Muscle layer of duodenum (tissue), 2 donors: ENCODE measurements at regions not wholly inside any gene's neighbourhood (a gene's known extent, or its start where the extent isn't known, plus 50 kb on each side); places are given as distances from the start of the nearest gene placed in this dataset.

Experiments
- H3K27ac ChIP-seq: one replicate; pipeline ENCODE4 v1.7.0; 2013; ENCODE audit warnings: mild to moderate bottlenecking, low read length
- H3K27me3 ChIP-seq: one replicate; pipeline ENCODE4 v1.7.0; 2013; ENCODE audit warnings: low read depth, mild to moderate bottlenecking, control low read depth, low read length
- H3K36me3 ChIP-seq, 2 donors: one replicate each; pipeline ENCODE4 v1.7.0; 2013; ENCODE audit warnings: low read length in 2 of 2, control low read depth in 1 of 2, mild to moderate bottlenecking in 1 of 2; ENCODE audit not compliant: insufficient read depth in 2 of 2, control insufficient read depth in 1 of 2
- H3K4me1 ChIP-seq, 2 donors: one replicate each; pipeline ENCODE4 v1.7.0; 2013; ENCODE audit warnings: low read length in 2 of 2, mild to moderate bottlenecking in 2 of 2, control low read depth in 1 of 2, moderate library complexity in 1 of 2; ENCODE audit not compliant: insufficient read depth in 2 of 2, control insufficient read depth in 1 of 2
- H3K4me3 ChIP-seq, 2 donors: one replicate each; pipeline ENCODE4 v1.7.0; 2013; ENCODE audit warnings: low read length in 2 of 2, low read depth in 1 of 2, mild to moderate bottlenecking in 1 of 2
- H3K9me3 ChIP-seq, 2 donors: one replicate each; pipeline ENCODE4 v1.7.0; 2013; ENCODE audit warnings: low read length in 2 of 2, control low read depth in 1 of 2, mild to moderate bottlenecking in 1 of 2; ENCODE audit not compliant: control insufficient read depth in 1 of 2
- donor health status: healthy.

DNA sequence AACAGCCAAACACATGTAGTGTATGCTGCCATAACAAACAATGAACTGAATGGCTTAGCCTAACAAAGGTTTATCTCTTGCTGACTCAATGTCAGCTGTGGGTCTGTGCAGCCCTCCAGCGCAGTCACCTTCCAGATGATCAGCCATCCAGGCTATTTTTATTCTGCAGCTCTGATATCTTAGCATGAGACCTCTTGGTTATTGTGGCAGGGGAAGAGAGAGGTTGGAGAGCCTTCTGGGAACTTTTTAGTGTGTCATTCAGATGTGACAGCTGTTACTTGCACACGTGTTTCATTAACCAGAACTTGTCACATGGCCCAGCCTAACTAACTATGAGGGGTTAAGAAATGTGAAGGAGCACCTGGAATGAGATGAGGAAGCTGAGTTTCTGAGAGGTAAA, 202.5 kb downstream of the DHX35 start:
- H3K9me3 ChIP-seq, result no peaks in the 10 kb centered on the region
- H3K4me1 ChIP-seq, result no peaks in the 10 kb centered on the region
- no peak overlapping the region for H3K4me3 ChIP-seq
- no peaks in the 10 kb centered on the region for H3K27me3 ChIP-seq
- no peak overlapping the region for H3K27ac ChIP-seq
- no peaks in the 10 kb centered on the region for H3K36me3 ChIP-seq

DNA sequence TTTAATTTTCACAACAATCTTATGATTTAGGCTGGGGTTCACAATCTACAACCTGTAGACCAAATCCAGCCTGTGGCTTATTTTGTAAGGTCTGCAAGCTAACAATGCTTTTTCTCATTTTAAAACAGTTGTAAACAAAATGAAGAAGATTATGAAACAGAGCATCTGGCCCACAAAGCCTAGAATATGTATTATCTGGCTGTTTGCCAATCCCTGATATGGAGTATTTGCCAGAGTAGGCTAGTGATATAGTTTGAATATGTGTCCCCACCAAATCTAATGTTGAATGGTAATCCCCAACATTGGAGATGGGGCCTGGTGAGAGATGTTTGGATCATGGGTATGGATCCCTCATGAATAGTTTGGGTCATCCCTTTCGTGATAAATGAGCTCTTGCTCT, 201.8 kb downstream of the DHX35 start:
- Histone ChIP-seq H3K36me3 (no peaks in the 10 kb centered on the region), H3K27ac (no peak overlapping the region), H3K4me3 (no peak overlapping the region), H3K4me1 (no peaks in the 10 kb centered on the region), H3K9me3 (no peaks in the 10 kb centered on the region), H3K27me3 (no peaks in the 10 kb centered on the region)

DNA sequence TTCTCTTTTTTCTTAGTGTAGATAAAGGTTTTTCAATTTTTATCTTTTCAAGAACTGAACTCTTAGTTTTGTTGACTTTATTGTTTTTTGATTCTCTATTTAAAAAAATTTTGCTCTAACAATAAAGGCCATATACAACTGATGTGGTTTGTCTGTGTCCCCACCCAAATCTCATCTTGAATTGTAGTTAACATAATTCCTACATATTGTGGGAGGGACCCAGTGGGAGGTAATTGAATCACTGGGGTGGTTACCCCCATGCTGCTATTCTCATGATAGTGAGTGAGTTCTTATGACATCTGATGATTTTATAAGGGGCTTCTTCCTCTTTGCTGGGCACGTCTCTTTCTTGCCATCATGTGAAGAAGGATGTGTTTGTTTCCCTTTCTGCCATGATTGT, 199.8 kb downstream of the DHX35 start:
- Histone ChIP-seq H3K9me3 (no peaks in the 10 kb centered on the region), H3K4me1 (no peaks in the 10 kb centered on the region), H3K36me3 (no peaks in the 10 kb centered on the region), H3K4me3 (no peak overlapping the region), H3K27me3 (no peaks in the 10 kb centered on the region), H3K27ac (no peak overlapping the region)

DNA sequence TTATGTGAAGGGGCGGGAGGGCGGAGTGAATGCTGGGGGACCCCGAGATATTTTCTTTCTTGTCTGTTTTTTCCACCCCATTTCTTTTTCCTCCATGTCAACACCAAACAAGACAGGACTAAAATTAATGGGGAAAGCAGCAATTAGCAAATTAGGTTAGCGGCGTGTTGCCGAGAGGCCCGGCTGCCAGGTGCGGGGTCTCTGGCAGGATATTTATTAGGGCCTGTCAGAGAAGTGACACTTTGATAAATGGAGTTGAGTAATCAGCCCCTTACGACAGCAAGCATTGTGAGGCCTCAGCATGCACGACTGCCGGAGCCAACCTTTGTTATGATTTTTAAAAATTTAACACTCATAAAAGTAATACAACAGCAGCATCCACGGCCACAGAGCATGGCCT, 193.8 kb downstream of the DHX35 start:
- H3K9me3 ChIP-seq, result no peaks in the 10 kb centered on the region
- H3K27ac ChIP-seq, result no peak overlapping the region
- no peak overlapping the region for H3K4me3 ChIP-seq
- no peaks in the 10 kb centered on the region for H3K4me1 ChIP-seq
- H3K27me3 ChIP-seq, result no peaks in the 10 kb centered on the region
- H3K36me3 ChIP-seq, result no peaks in the 10 kb centered on the region

GRCh38 chr20:39152742-39153141, 190.6 kb downstream of the DHX35 start:
- no peak overlapping the region for H3K27ac ChIP-seq
- no peaks in the 10 kb centered on the region for H3K36me3 ChIP-seq

DNA sequence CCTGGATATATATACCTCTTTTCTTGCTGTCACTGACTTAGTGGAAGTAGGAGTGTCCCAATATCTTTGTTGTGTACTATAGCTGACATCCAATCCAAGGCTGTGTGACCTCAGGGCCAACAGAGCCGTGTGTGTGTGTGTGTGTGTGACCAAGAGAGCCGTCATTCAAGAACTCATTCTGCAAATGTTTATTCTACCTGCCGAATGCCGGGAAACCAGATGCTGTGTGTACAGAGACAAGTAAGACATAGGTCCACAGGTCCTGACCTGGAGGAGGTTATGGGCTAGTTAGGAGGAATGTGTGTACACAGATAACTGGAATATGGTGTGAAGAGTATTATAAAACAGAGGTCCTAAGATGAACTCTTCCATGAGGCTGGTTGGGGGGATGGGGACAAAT, 190.0 kb downstream of the DHX35 start:
- Histone ChIP-seq H3K9me3 (no peaks in the 10 kb centered on the region), H3K4me3 (no peak overlapping the region), H3K4me1 (no peaks in the 10 kb centered on the region), H3K36me3 (no peaks in the 10 kb centered on the region), H3K27ac (no peak overlapping the region), H3K27me3 (no peaks in the 10 kb centered on the region)

More at GRCh38 chr20:39152742-39153141, 190.6 kb downstream of the DHX35 start:
- Histone ChIP-seq H3K27me3 (no peaks in the 10 kb centered on the region), H3K4me3 (no peak overlapping the region), H3K4me1 (no peaks in the 10 kb centered on the region), H3K9me3 (no peaks in the 10 kb centered on the region)

DNA sequence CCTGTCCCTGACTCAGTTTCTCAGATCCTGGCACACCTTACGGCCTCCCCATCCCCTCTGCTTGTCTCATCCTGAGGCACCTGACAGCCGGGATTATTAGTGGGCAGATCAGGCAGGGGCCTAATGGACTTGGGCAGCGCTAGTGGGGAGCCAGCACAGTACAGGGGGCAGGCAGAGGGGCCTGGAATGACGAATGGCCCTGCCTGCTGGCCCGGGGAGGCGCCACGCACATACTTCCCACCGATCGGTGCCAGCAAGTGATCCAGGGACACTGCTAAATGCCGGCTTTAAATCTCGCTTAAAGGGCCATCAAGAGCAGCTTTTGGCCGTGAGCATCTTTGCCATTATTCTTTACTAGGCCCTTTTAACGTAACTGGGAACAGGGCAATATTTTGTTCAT, 188.4 kb downstream of the DHX35 start:
- H3K9me3 ChIP-seq, result no peaks in the 10 kb centered on the region
- H3K27ac ChIP-seq, result no peak overlapping the region
- H3K4me3 ChIP-seq, result no peak overlapping the region
- H3K4me1 ChIP-seq, result no peaks in the 10 kb centered on the region
- H3K27me3 ChIP-seq, result no peaks in the 10 kb centered on the region
- H3K36me3 ChIP-seq, result no peaks in the 10 kb centered on the region

DNA sequence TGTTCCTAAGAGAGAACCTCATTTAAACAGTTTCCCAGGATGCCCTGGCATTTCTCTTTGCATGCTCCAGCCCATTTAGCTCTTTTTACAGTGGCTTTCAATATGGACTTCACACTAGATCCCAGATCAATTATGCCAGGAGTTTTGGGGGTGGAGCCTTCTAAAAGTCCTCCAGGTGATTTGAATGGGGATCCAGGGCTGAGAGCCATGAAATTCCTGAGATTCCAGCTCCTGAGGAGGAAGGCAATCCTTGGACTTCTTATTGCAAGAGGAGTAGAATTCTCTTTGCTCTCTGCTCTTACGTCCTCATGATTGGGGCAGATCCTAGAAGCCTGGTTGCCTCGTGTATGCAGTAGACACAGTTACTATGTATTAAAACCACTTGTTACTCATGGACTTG, 184.2 kb downstream of the DHX35 start:
- no peaks in the 10 kb centered on the region for H3K9me3 ChIP-seq
- H3K27ac ChIP-seq, result no peak overlapping the region
- H3K36me3 ChIP-seq, result no peaks in the 10 kb centered on the region
- no peaks in the 10 kb centered on the region for H3K4me1 ChIP-seq
- H3K4me3 ChIP-seq, result no peak overlapping the region
- H3K27me3 ChIP-seq, result no peaks in the 10 kb centered on the region

DNA sequence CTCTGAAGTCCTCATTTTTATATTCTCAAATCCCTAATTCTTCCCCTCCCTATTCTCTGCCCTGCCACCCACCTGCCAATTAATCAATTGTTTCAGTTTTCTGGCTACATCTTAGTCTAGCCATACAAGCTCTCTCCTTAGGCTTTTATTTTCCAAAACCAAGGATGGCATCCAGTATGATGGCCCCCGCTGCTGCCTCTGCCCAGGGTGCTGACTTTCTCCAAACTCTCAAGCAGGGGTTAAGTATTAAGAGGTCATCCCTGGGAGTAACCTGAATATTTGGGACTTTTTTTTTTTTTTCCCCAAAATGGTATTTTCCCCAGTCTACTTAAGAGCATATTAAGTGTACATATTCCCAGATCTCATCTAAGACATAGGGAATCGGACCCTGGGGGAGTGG, 183.8 kb downstream of the DHX35 start:
- no peaks in the 10 kb centered on the region for H3K4me1 ChIP-seq
- no peaks in the 10 kb centered on the region for H3K36me3 ChIP-seq
- H3K27ac ChIP-seq, result no peak overlapping the region
- H3K9me3 ChIP-seq, result no peaks in the 10 kb centered on the region
- H3K27me3 ChIP-seq, result no peaks in the 10 kb centered on the region
- H3K4me3 ChIP-seq, result no peak overlapping the region

DNA sequence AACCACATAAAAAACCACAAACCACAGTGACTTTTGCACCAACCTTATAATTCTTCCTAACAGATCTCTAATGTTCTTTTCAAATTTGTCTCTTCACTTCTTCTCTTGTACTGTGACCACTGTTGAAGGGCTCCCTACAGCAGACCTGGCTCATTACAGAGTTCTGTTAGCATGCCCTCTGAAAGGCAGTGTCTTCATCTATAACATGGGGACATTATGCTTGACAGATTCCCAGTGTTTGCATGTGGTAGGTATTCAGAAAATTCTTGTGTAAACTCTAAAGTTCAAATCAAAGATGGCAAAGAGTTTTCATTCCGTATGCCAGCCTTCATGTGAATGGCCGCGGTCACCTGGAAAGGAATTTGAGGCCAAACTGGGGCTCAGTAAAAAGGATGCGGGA, 182.6 kb downstream of the DHX35 start:
- no peaks in the 10 kb centered on the region for H3K36me3 ChIP-seq
- no peaks in the 10 kb centered on the region for H3K27me3 ChIP-seq
- H3K4me1 ChIP-seq, result no peaks in the 10 kb centered on the region
- no peak overlapping the region for H3K27ac ChIP-seq
- H3K4me3 ChIP-seq, result no peak overlapping the region
- no peaks in the 10 kb centered on the region for H3K9me3 ChIP-seq

- H3K36me3 ChIP-seq, result no peaks in the 10 kb centered on the region
- H3K4me3 ChIP-seq, result no peak overlapping the region
- no peaks in the 10 kb centered on the region for H3K4me1 ChIP-seq
- no peaks in the 10 kb centered on the region for H3K9me3 ChIP-seq
- H3K27ac ChIP-seq, result no peak overlapping the region
- H3K27me3 ChIP-seq, result no peaks in the 10 kb centered on the region
Observed at GRCh38 chr20:39142407-39143096, 180.4 kb downstream of the DHX35 start.

- Histone ChIP-seq H3K9me3 (no peaks in the 10 kb centered on the region), H3K4me3 (no peak overlapping the region), H3K27me3 (no peaks in the 10 kb centered on the region), H3K27ac (no peak overlapping the region), H3K36me3 (no peaks in the 10 kb centered on the region), H3K4me1 (no peaks in the 10 kb centered on the region)
Observed at GRCh38 chr20:39137299-39137698, 175.2 kb downstream of the DHX35 start.
